HCT116 (cell line): ENCODE measurements at regions not wholly inside any gene's neighbourhood (a gene's known extent, or its start where the extent isn't known, plus 50 kb on each side); places are given as distances from the start of the nearest gene placed in this dataset.

Source experiments
- CEBPB ChIP-seq: IDR thresholded peaks from 2 replicates; pipeline ENCODE4 v1.6.1; 2012; ENCODE audit warnings: low read depth
- EGR1 ChIP-seq: IDR thresholded peaks from 2 replicates; pipeline ENCODE4 v1.6.1; 2012; ENCODE audit warnings: low read depth
- EZH2 ChIP-seq: fragments of 200-600 bp; sonication (generic); IDR thresholded peaks from 2 replicates; pipeline ENCODE4 v1.6.1; 2017; ENCODE audit warnings: antibody characterized with exemption, mixed run types
- FOSL1 ChIP-seq: IDR thresholded peaks from 2 replicates; pipeline ENCODE4 v1.6.1; 2012; ENCODE audit warnings: low read depth
- JUND ChIP-seq: IDR thresholded peaks from 2 replicates; pipeline ENCODE4 v1.6.1; 2012
- MAX ChIP-seq: IDR thresholded peaks from 2 replicates; pipeline ENCODE4 v1.6.1; 2012
- POLR2A ChIP-seq: IDR thresholded peaks from 2 replicates; pipeline ENCODE4 v1.7.0; 2011; ENCODE audit warnings: borderline replicate concordance; ENCODE audit not compliant: insufficient read depth, insufficient read length; ENCODE audit errors: extremely low read depth
- POLR2AphosphoS5 ChIP-seq: IDR thresholded peaks from 2 replicates; pipeline ENCODE4 v1.6.1; 2011; ENCODE audit warnings: mild to moderate bottlenecking, low read depth, low read length, moderate library complexity
- RAD21 ChIP-seq: IDR thresholded peaks from 2 replicates; pipeline ENCODE4 v1.6.1; 2012; ENCODE audit warnings: low read depth, mild to moderate bottlenecking
- REST ChIP-seq: IDR thresholded peaks from 2 replicates; pipeline ENCODE4 v1.6.1; 2012; ENCODE audit warnings: low read depth
- SP1 ChIP-seq: IDR thresholded peaks from 2 replicates; pipeline ENCODE4 v1.6.1; 2012; ENCODE audit warnings: low read depth
- TCF7L2 ChIP-seq: IDR thresholded peaks from 2 replicates; pipeline ENCODE4 v1.7.0; 2011; ENCODE audit warnings: borderline replicate concordance, inconsistent platforms; ENCODE audit not compliant: insufficient read depth, insufficient read length; ENCODE audit errors: extremely low read depth
- TF ChIP-seq, protein P1 (sequence below), 3 experiments: fragments of 200-600 bp in 1 of 3; sonication (generic) in 1 of 3; IDR thresholded peaks in 2 of 3; conservative IDR thresholded peaks in 1 of 3; 2 replicates each; pipeline ENCODE4 v1.5.1; 2012 to 2017; ENCODE audit warnings: low read depth in 2 of 3, low read length in 2 of 3, antibody characterized with exemption in 1 of 3, borderline replicate concordance in 1 of 3, control low read depth in 1 of 3, mild to moderate bottlenecking in 1 of 3, mixed read lengths in 1 of 3, mixed run types in 1 of 3, moderate library complexity in 1 of 3; ENCODE audit not compliant: insufficient read depth in 1 of 3

DNA sequence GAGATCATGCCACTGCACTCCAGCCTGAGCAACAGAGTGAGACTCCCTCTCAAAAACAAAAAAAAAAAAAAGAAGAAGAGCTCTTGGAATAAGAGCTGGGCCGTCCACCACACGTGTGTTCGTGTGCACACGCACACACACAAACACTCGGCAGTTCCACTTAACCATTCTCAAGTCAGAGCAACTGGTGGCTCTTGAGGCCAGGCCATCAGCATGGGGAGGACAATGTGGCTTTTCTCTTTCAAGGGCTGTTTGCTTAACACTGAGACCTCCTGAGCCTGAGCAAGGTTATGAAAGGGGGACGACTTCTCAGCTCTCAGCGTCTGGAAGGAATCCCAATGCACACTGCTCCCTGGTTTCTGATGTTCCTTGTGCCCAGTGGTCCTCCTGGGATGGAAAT is 444.9 kb downstream of the SOX9 start:
- TF ChIP-seq POLR2A (no peak), RAD21 (no peak), JUND (no peak), EZH2 (no peak), POLR2AphosphoS5 (no peak), FOSL1 (no peak), EGR1 (no peak), REST (no peak), CEBPB (no peak), MAX (no peak), TCF7L2 (no peak), SP1 (no peak)
- TF ChIP-seq, protein P1, sequence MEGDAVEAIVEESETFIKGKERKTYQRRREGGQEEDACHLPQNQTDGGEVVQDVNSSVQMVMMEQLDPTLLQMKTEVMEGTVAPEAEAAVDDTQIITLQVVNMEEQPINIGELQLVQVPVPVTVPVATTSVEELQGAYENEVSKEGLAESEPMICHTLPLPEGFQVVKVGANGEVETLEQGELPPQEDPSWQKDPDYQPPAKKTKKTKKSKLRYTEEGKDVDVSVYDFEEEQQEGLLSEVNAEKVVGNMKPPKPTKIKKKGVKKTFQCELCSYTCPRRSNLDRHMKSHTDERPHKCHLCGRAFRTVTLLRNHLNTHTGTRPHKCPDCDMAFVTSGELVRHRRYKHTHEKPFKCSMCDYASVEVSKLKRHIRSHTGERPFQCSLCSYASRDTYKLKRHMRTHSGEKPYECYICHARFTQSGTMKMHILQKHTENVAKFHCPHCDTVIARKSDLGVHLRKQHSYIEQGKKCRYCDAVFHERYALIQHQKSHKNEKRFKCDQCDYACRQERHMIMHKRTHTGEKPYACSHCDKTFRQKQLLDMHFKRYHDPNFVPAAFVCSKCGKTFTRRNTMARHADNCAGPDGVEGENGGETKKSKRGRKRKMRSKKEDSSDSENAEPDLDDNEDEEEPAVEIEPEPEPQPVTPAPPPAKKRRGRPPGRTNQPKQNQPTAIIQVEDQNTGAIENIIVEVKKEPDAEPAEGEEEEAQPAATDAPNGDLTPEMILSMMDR (IDR thresholded peaks at IDR 0.05 in 2 of 3, conservative IDR thresholded peaks at IDR 0.05 in 1 of 3; ENCODE audit: borderline replicate concordance in 1 of 3, insufficient read depth in 1 of 3, low read depth in 2 of 3, low read length in 2 of 3): no peak
